NCI-H446 treated with DMSO at 0.1 percent for 48 hours (cell line): ENCODE measurements at regions not wholly inside any gene's neighbourhood (a gene's known extent, or its start where the extent isn't known, plus 50 kb on each side); places are given as distances from the start of the nearest gene placed in this dataset.
"Not testable (repeated sequence)": the region's sequence is repeated elsewhere in the genome, so short reads cannot be mapped to it uniquely, and the experiment has no call there.

Experiments used
- DNase-seq: peaks from one replicate; lab custom pipeline; 2025; lab: John Stamatoyannopoulos, UW

GRCh38 chr5:101036778-101037177 lies 133.7 kb upstream of the ST8SIA4 start:
- no peak for DNase-seq

DNA sequence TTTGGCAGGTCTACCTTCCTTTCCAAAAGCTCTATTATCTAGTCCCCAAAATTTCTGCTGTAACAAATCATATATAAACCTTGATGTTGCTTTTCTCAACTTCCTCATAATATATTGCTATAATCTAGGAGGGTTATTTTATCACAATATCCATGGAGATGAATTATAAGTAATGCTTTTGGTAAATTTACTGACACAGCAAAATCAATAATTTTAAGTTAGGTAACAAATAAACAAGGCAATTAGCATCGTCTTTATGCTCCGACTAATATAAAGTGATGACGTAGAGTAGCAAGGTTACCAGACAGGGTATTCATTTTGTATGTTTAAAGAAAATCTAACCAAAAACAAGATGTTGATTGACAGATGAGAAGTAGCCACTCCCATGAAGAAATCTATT lies 132.3 kb upstream of the ST8SIA4 start:
- no peak for DNase-seq

GRCh38 chr5:101024299-101024698 lies 121.2 kb upstream of the ST8SIA4 start:
- DNase-seq, result no peak

- no peak for DNase-seq
Observed at GRCh38 chr5:101018299-101018698, 115.2 kb upstream of the ST8SIA4 start.

- DNase-seq, result no peak
Observed at GRCh38 chr5:101012880-101013279, 109.8 kb upstream of the ST8SIA4 start.

DNA sequence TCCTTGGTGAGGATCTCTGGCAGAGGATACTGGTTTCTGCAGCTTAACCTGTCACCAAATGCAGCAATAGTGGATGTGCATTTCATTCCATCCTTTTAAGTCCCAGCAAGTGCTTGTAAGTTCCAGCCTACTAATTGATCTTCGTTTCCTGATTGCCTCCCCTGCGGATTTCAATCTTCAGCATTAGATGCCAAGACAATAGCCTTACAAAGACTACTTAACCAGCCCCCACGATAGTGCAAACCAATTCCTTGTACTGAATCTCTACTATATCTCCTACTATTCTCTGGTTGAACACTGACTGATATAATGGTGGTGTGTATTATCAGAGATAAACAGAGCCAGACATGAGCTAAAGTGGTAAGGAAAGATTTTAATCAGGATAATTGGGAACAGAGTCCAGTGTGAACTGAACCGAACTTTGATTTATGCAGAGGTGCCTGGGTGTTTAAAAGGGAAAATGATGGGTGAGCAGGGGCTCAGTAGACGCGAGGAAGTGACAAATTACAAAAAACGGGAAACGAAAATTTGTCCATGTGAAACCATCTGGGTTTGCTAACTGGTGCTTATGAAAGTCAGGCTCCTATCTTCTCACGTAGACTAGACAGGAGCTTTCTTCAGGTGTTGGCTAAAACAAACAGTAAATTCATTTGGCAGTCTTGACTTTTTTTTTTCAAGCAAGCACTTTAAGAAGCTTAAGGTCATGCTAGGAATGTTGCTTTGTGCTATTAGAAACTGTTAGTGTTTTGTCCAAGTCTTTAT lies 106.9 kb upstream of the ST8SIA4 start:
- no peak for DNase-seq

DNA sequence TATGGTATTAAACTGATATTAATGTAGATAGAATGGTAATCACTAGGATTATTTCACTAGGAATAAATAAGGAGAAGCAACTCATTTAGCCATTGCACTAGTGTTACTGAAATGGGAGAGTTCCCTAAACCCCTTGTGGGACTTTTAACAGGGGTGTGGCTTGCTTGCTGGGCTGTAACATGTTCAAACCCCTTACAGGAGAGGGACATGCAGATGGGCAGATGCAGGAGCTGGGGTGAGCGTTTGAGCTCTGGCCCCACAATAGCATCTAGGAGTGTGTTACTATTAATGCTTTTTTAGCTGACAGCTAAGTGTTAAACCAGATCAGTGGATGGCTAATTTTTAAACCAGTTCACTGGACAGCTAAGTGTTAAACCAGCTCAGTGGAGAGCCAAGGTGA lies 89.3 kb upstream of the ST8SIA4 start:
- DNase-seq, result no peak

- not testable (repeated sequence) for DNase-seq
Observed at GRCh38 chr5:100983601-100984000, 80.5 kb upstream of the ST8SIA4 start.

DNA sequence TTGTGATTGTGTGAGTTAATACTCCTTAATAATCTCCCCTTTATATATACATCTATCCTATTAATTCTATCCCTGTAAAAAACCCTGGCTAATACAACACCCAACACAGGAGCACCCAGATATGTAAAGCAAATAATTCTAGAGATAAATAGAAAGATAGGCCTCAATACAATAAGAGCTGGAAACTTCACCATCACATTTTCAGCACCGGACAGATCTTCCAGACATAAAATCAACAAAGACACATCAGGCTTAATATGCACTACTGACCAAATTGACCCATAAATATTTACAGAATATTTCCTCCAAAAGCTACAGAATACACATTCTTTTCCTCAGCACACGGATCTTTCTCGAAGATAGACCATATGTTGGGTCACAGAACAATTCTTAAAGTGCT lies 71.0 kb upstream of the ST8SIA4 start:
- no peak for DNase-seq

DNA sequence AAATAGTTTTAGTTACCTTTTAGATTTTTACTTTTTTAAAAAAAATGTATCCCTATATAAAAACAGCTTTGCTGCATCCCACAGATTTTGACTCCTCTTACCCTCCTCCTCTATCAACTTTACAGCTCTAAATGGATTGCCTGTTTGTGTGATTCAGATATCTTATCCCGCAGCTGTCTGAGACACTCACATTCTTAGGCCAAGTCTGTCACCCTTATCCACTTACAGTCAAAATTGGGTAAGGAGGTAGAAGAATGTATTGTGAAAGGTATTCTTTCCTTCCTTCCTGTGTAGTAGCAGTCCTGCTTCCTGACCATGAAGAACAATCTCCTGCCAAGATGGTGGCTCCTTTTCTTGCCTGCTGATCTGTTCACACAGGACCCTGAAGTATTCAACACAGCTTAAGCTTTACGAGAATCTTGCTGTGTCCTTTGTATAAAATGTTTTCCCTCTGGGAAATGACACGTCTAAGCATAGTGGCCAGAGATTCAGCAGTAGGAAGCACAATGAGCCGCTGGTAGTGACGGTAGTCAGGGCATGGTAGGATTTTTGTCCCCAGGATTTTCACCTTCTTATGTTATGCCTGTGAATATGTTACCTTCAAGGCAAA lies 67.7 kb upstream of the ST8SIA4 start:
- DNase-seq, result no peak

DNA sequence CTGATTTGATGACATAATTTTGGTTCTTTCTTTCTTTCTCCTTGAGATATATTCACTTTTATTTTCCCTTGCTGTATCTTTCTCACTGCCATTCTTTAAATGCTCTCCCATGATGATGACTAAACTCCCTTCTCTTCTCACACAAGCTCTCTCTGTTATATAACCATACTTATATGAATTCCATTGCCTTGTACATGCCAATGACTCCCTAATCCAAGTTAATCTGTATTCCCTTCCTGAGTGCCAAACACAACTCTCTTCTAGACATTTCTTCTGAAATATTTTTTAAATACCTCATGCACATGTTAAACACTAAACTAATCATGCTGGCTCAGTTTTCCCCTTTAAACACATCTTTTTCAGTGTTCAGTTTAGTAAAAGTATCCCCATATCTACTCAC lies 62.2 kb upstream of the ST8SIA4 start:
- no peak for DNase-seq
